Neural cell (in vitro differentiated cells): ENCODE measurements at regions not wholly inside any gene's neighbourhood (a gene's known extent, or its start where the extent isn't known, plus 50 kb on each side); places are given as distances from the start of the nearest gene placed in this dataset.

Experiments used
- H2AFZ ChIP-seq: fragments of 200-600, 300-800 bp; sonication (generic), shearing (Covaris generic); 2 replicates; pipeline ENCODE4 v1.6.0; 2014; ENCODE audit warnings: low read depth, mild to moderate bottlenecking, antibody characterized with exemption, low read length, moderate library complexity
- H3F3A ChIP-seq: fragments of 200-600 bp; shearing (Covaris generic); 2 replicates; pipeline ENCODE4 v1.6.1; 2016; ENCODE audit warnings: mild to moderate bottlenecking, moderate library complexity, mixed read lengths, antibody characterized with exemption, low read length; ENCODE audit not compliant: insufficient read depth, poor library complexity, severe bottlenecking
- H3K27ac ChIP-seq: fragments of 200-600, 300-800 bp; sonication (generic), shearing (Covaris generic); 2 replicates; pipeline ENCODE4 v1.5.1; 2014; ENCODE audit warnings: mild to moderate bottlenecking, low read length, moderate library complexity
- H3K27me3 ChIP-seq: fragments of 300-800, 200-600 bp; sonication (generic), shearing (Covaris generic); 2 replicates; pipeline ENCODE4 v1.6.0; 2014; ENCODE audit warnings: mild to moderate bottlenecking, low read depth, low read length, moderate library complexity; ENCODE audit not compliant: insufficient read depth
- H3K36me3 ChIP-seq: fragments of 300-800, 200-600 bp; sonication (generic), shearing (Covaris generic); 2 replicates; pipeline ENCODE4 v1.5.1; 2014; ENCODE audit warnings: mild to moderate bottlenecking, antibody characterized with exemption, low read length, moderate library complexity; ENCODE audit not compliant: insufficient read depth
- H3K4me2 ChIP-seq: fragments of 300-800, 200-600 bp; sonication (generic), shearing (Covaris generic); 2 replicates; pipeline ENCODE4 v1.6.0; 2014; ENCODE audit warnings: mild to moderate bottlenecking, low read length
- H3K4me3 ChIP-seq: fragments of 300-800, 200-600 bp; sonication (generic), shearing (Covaris generic); 2 replicates; pipeline ENCODE4 v1.5.1; 2014; ENCODE audit warnings: mild to moderate bottlenecking, low read length, moderate library complexity
- H3K79me2 ChIP-seq: fragments of 200-600 bp; shearing (Covaris generic); replicated peaks from 2 replicates; pipeline ENCODE4 v1.6.0; 2014; ENCODE audit warnings: mild to moderate bottlenecking, low read length, moderate library complexity; ENCODE audit not compliant: insufficient read depth
- H3K9ac ChIP-seq: fragments of 300-800, 200-600 bp; sonication (generic), shearing (Covaris generic); 2 replicates; pipeline ENCODE4 v1.6.1; 2016; ENCODE audit warnings: mild to moderate bottlenecking, low read length, mixed read lengths
- H3K9me2 ChIP-seq: fragments of 200-600 bp; shearing (Covaris generic); 2 replicates; pipeline ENCODE4 v1.6.1; 2016; ENCODE audit warnings: mild to moderate bottlenecking, low read length, mixed read lengths; ENCODE audit not compliant: insufficient read depth
- H3K9me3 ChIP-seq: fragments of 200-600, 300-800 bp; sonication (generic), shearing (Covaris generic); 2 replicates; pipeline ENCODE4 v1.6.1; 2016; ENCODE audit warnings: mild to moderate bottlenecking, mixed run types, low read length, moderate library complexity, mixed read lengths
- H4K20me1 ChIP-seq: fragments of 200-600 bp; shearing (Covaris generic); 2 replicates; pipeline ENCODE4 v1.6.1; 2016; ENCODE audit warnings: mild to moderate bottlenecking, mixed run types; ENCODE audit not compliant: insufficient read depth
- CTCF ChIP-seq: fragments of 450-650 bp; IDR thresholded peaks from 2 replicates; pipeline ENCODE4 v1.5.1; 2014; ENCODE audit warnings: antibody characterized with exemption, mild to moderate bottlenecking, moderate library complexity; ENCODE audit not compliant: poor library complexity, severe bottlenecking
- EP300 ChIP-seq: fragments of 450-650 bp; conservative IDR thresholded peaks from 2 replicates; pipeline ENCODE4 v1.6.1; 2014; ENCODE audit warnings: antibody characterized with exemption, mild to moderate bottlenecking, moderate library complexity; ENCODE audit not compliant: poor library complexity, severe bottlenecking
- EZH2 ChIP-seq: fragments of 200-600, 300-800 bp; shearing (Covaris generic), sonication (generic); IDR thresholded peaks from 2 replicates; pipeline ENCODE4 v1.6.1; 2014; ENCODE audit warnings: antibody characterized with exemption, low read length, borderline replicate concordance, mild to moderate bottlenecking; ENCODE audit not compliant: insufficient read depth, poor library complexity, severe bottlenecking
- MXI1 ChIP-seq: fragments of 450-650 bp; conservative IDR thresholded peaks from 2 replicates; pipeline ENCODE4 v1.6.1; 2014; ENCODE audit warnings: antibody characterized with exemption, mild to moderate bottlenecking; ENCODE audit not compliant: poor library complexity, severe bottlenecking
- POLR2AphosphoS5 ChIP-seq: IDR thresholded peaks from 2 replicates; pipeline ENCODE4 v1.6.1; 2012
- RAD21 ChIP-seq: fragments of 450-650 bp; conservative IDR thresholded peaks from 2 replicates; pipeline ENCODE4 v1.6.1; 2014; ENCODE audit warnings: antibody characterized with exemption, mild to moderate bottlenecking, moderate library complexity
- REST ChIP-seq: IDR thresholded peaks from 2 replicates; pipeline ENCODE4 v1.6.1; 2012; ENCODE audit warnings: borderline replicate concordance
- SMC3 ChIP-seq: fragments of 450-650 bp; conservative IDR thresholded peaks from 2 replicates; pipeline ENCODE4 v1.6.1; 2014; ENCODE audit warnings: antibody characterized with exemption, mild to moderate bottlenecking, moderate library complexity; ENCODE audit not compliant: poor library complexity
- TAF1 ChIP-seq: IDR thresholded peaks from 2 replicates; pipeline ENCODE4 v1.6.1; 2012; ENCODE audit warnings: low read depth

GRCh38 chr18:40983835-40984234 is 971.2 kb upstream of the PIK3C3 start:
- Histone ChIP-seq H3K79me2 (no peaks in the 10 kb centered on the region), H2AFZ (no peak overlapping the region), H3K9ac (no peak overlapping the region), H3K4me2 (no peak overlapping the region), H3K9me3 (no peaks in the 10 kb centered on the region), H3K9me2 (no peaks in the 10 kb centered on the region), H3K4me3 (no peak overlapping the region), H3K27me3 (no peaks in the 10 kb centered on the region), H3K27ac (no peak overlapping the region), H4K20me1 (no peaks in the 10 kb centered on the region), H3K36me3 (no peaks in the 10 kb centered on the region), H3F3A (no peaks in the 10 kb centered on the region)
- TF ChIP-seq RAD21: no peak
- no peak for TF ChIP-seq POLR2AphosphoS5
- TF ChIP-seq TAF1: no peak
- no peak for TF ChIP-seq SMC3
- TF ChIP-seq MXI1: no peak
- TF ChIP-seq EP300: no peak
- no peak for TF ChIP-seq REST
- no peak for TF ChIP-seq CTCF
- no peak for TF ChIP-seq EZH2

DNA sequence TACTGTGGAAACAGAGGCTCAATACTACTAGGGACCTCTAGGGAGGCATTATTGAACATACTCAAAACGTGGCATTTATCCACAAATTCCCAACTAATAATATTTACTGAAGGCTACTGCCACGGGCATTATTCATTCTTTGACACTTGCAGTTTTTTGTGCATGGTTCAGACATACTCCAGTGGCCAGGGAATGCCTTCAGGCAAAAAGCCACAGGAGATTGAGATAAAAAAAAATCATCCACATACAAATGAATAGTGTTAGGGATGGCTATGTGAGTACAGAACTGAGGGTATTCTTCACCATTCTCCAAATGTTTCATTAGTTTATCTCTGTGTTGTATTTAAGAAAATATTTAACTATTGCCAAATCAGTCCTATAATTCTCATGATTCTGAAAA is 974.9 kb upstream of the PIK3C3 start:
- Histone ChIP-seq H3K9me3 (no peaks in the 10 kb centered on the region), H3K27me3 (no peaks in the 10 kb centered on the region), H3K27ac (no peak overlapping the region), H3K36me3 (no peaks in the 10 kb centered on the region), H3K4me2 (no peak overlapping the region), H3K9ac (no peak overlapping the region), H2AFZ (no peak overlapping the region), H3K4me3 (no peak overlapping the region), H4K20me1 (no peaks in the 10 kb centered on the region), H3F3A (no peaks in the 10 kb centered on the region), H3K79me2 (no peaks in the 10 kb centered on the region), H3K9me2 (no peaks in the 10 kb centered on the region)
- TF ChIP-seq CTCF (no peak), RAD21 (no peak), MXI1 (no peak), EZH2 (no peak), EP300 (no peak), SMC3 (no peak)
